HFF-Myc (cell line): ENCODE measurements at regions not wholly inside any gene's neighbourhood (a gene's known extent, or its start where the extent isn't known, plus 50 kb on each side); places are given as distances from the start of the nearest gene placed in this dataset.

Source experiments
- DNase-seq: peaks from one replicate; pipeline ENCODE4 v3.0.0-alpha.2; 2011; ENCODE audit warnings: low read depth; ENCODE audit errors: extremely low read depth
- H3K4me3 ChIP-seq: replicated peaks from 2 replicates; pipeline ENCODE4 v1.5.1; 2011; ENCODE audit warnings: low read depth, mild to moderate bottlenecking, control low read depth, low read length
- CTCF ChIP-seq: IDR thresholded peaks from 2 replicates; pipeline ENCODE4 v1.5.1; 2012; ENCODE audit warnings: mild to moderate bottlenecking, low read depth, low read length, control low read depth; ENCODE audit errors: missing control alignments

- TF ChIP-seq CTCF: no peak
- no peak for DNase-seq
- H3K4me3 ChIP-seq: no peak overlapping the region
Observed at GRCh38 chr5:84578226-84578625, 193.5 kb upstream of the EDIL3 start.

- no peak for DNase-seq
- no peak overlapping the region for H3K4me3 ChIP-seq
- no peak for TF ChIP-seq CTCF
Observed at GRCh38 chr5:84573017-84573712, 188.5 kb upstream of the EDIL3 start.

- DNase-seq: no peak
- no peak overlapping the region for H3K4me3 ChIP-seq
- TF ChIP-seq CTCF: no peak
Observed at GRCh38 chr5:84569307-84569706, 184.6 kb upstream of the EDIL3 start.

GRCh38 chr5:84568171-84568570 lies 183.5 kb upstream of the EDIL3 start:
- DNase-seq: no peak

GRCh38 chr5:84565866-84566265 lies 181.2 kb upstream of the EDIL3 start:
- no peak for DNase-seq
- H3K4me3 ChIP-seq: no peak overlapping the region
- TF ChIP-seq CTCF: no peak

More at GRCh38 chr5:84568171-84568570, 183.5 kb upstream of the EDIL3 start:
- TF ChIP-seq CTCF: no peak
- no peak overlapping the region for H3K4me3 ChIP-seq

- TF ChIP-seq CTCF: no peak
- H3K4me3 ChIP-seq: no peak overlapping the region
- DNase-seq: no peak
Observed at GRCh38 chr5:84564321-84565075, 179.8 kb upstream of the EDIL3 start.
